IMR-90 (cell line): ENCODE measurements at regions not wholly inside any gene's neighbourhood (a gene's known extent, or its start where the extent isn't known, plus 50 kb on each side); places are given as distances from the start of the nearest gene placed in this dataset.

Source experiments
- ATAC-seq: fragments of 200-7000 bp; cut with Tn5 transposase; 2 replicates; pipeline ENCODE4 v1.9.1; 2020; ENCODE audit warnings: low read depth, mild to moderate bottlenecking, moderate library complexity
- BruUV-seq: library from RNA; stranded (reverse); fragments of 400-500 nt; replicated peaks from 2 replicates; lab custom pipeline; 2021; lab: Mats Ljungman, UMichigan
- CTCF ChIA-PET: fragments of 300-600 bp; formaldehyde crosslinking; extraction: SDS; loops from one replicate; lab custom pipeline; 2021; ENCODE audit warnings: antibody characterized with exemption; lab: Yijun Ruan, JAX
- POLR2A ChIA-PET: fragments of 300-600 bp; sonication (Branson Sonifier 250); formaldehyde crosslinking; loops from one replicate; lab custom pipeline; 2022; ENCODE audit warnings: antibody characterized with exemption; ENCODE audit not compliant: unreplicated experiment; lab: Charles Lee
- DNase-seq: peaks from one replicate; pipeline ENCODE4 v3.0.0; 2013
- H2AFZ ChIP-seq: replicated peaks from 2 replicates; pipeline ENCODE3; 2013; ENCODE audit warnings: low read length, mild to moderate bottlenecking; ENCODE audit not compliant: poor library complexity
- H2AK5ac ChIP-seq: 2 replicates; pipeline ENCODE4 v1.6.1; 2013; ENCODE audit warnings: low read depth, low read length, inconsistent platforms
- H2AK9ac ChIP-seq: replicated peaks from 2 replicates; pipeline ENCODE3; 2013; ENCODE audit warnings: mild to moderate bottlenecking, low read depth, low read length, moderate library complexity; ENCODE audit not compliant: poor library complexity
- H2BK120ac ChIP-seq: 2 replicates; pipeline ENCODE4 v1.6.1; 2013; ENCODE audit warnings: low read depth, low read length, inconsistent platforms
- H2BK15ac ChIP-seq: 3 replicates; pipeline ENCODE4 v1.6.1; 2013; ENCODE audit warnings: low read depth, low read length, inconsistent platforms
- H2BK20ac ChIP-seq: 2 replicates; pipeline ENCODE4 v1.6.1; 2013; ENCODE audit warnings: low read depth, mild to moderate bottlenecking, inconsistent platforms, low read length, moderate library complexity
- H2BK5ac ChIP-seq: 2 replicates; pipeline ENCODE4 v1.6.1; 2013; ENCODE audit warnings: mild to moderate bottlenecking, low read depth, low read length, inconsistent platforms; ENCODE audit not compliant: poor library complexity, severe bottlenecking
- H3K14ac ChIP-seq: replicated peaks from 2 replicates; pipeline ENCODE4 v1.6.1; 2013; ENCODE audit warnings: low read depth, low read length, inconsistent platforms
- H3K18ac ChIP-seq: 2 replicates; pipeline ENCODE4 v1.6.1; 2013; ENCODE audit warnings: low read depth, low read length, control low read depth
- H3K23ac ChIP-seq: 2 replicates; pipeline ENCODE4 v1.6.1; 2013; ENCODE audit warnings: low read depth, low read length, inconsistent platforms
- H3K27ac ChIP-seq: 2 replicates; pipeline ENCODE4 v1.5.1; 2013; ENCODE audit warnings: mild to moderate bottlenecking, control low read depth, low read length; ENCODE audit not compliant: insufficient read depth
- H3K27me3 ChIP-seq: 2 replicates; pipeline ENCODE4 v1.6.1; 2013; ENCODE audit warnings: low read length; ENCODE audit not compliant: control insufficient read depth, insufficient read depth
- H3K36me3 ChIP-seq: 2 replicates; pipeline ENCODE4 v1.6.1; 2013; ENCODE audit warnings: low read length, mixed read lengths; ENCODE audit not compliant: control insufficient read depth, insufficient read depth
- H3K4ac ChIP-seq: 2 replicates; pipeline ENCODE4 v1.6.1; 2013; ENCODE audit warnings: low read depth, low read length, inconsistent platforms
- H3K4me1 ChIP-seq: 2 replicates; pipeline ENCODE4 v1.6.1; 2013; ENCODE audit warnings: low read length, mixed read lengths; ENCODE audit not compliant: control insufficient read depth, insufficient read depth
- H3K4me2 ChIP-seq: 2 replicates; pipeline ENCODE4 v1.6.1; 2013; ENCODE audit warnings: low read depth, mild to moderate bottlenecking, control low read depth, low read length, moderate library complexity
- H3K4me3 ChIP-seq: 2 replicates; pipeline ENCODE4 v1.5.1; 2013; ENCODE audit warnings: low read depth, mild to moderate bottlenecking, control low read depth, low read length, moderate library complexity; ENCODE audit not compliant: insufficient read depth
- H3K56ac ChIP-seq: 2 replicates; pipeline ENCODE4 v1.6.1; 2013; ENCODE audit warnings: low read length, inconsistent platforms; ENCODE audit not compliant: insufficient read depth; ENCODE audit errors: extremely low read depth
- H3K79me1 ChIP-seq, 2 experiments: 2 replicates each; pipeline ENCODE4 v1.6.1; 2013; ENCODE audit warnings: low read length in 2 of 2, inconsistent platforms in 1 of 2, low read depth in 1 of 2
- H3K9ac ChIP-seq: 2 replicates; pipeline ENCODE4 v1.6.1; 2013; ENCODE audit warnings: low read depth, low read length, control low read depth
- H3K9me1 ChIP-seq: 2 replicates; pipeline ENCODE4 v1.6.1; 2013; ENCODE audit warnings: low read length, inconsistent platforms; ENCODE audit not compliant: insufficient read depth
- H3K9me3 ChIP-seq: 2 replicates; pipeline ENCODE4 v1.6.1; 2013; ENCODE audit warnings: low read length; ENCODE audit not compliant: control insufficient read depth, insufficient read depth
- H4K20me1 ChIP-seq: 2 replicates; pipeline ENCODE4 v1.6.1; 2013; ENCODE audit warnings: low read length, inconsistent platforms; ENCODE audit not compliant: insufficient read depth
- H4K5ac ChIP-seq: 2 replicates; pipeline ENCODE4 v1.6.1; 2013; ENCODE audit warnings: mild to moderate bottlenecking, low read depth, low read length, control low read depth
- H4K8ac ChIP-seq, 2 experiments: 2 replicates each; pipeline ENCODE4 v1.6.1; 2013; ENCODE audit warnings: low read depth in 2 of 2, low read length in 2 of 2, control low read depth in 1 of 2, inconsistent platforms in 1 of 2
- H4K91ac ChIP-seq: 2 replicates; pipeline ENCODE4 v1.6.1; 2013; ENCODE audit warnings: low read depth, low read length, inconsistent platforms; ENCODE audit not compliant: insufficient read depth
- BHLHE40 ChIP-seq: fragments of 150-350 bp; IDR thresholded peaks from 2 replicates; pipeline ENCODE4 v1.6.1; 2016; ENCODE audit warnings: mild to moderate bottlenecking, low read depth, low read length
- CHD1 ChIP-seq: IDR thresholded peaks from 2 replicates; pipeline ENCODE4 v1.6.1; 2012; ENCODE audit warnings: low read depth, low read length, improper control_type of control experiment
- FOS ChIP-seq: fragments of 150-350 bp; IDR thresholded peaks from 2 replicates; pipeline ENCODE4 v1.6.1; 2016; ENCODE audit warnings: low read depth, low read length
- MAFK ChIP-seq: IDR thresholded peaks from 2 replicates; pipeline ENCODE4 v1.6.1; 2012; ENCODE audit warnings: low read depth, low read length, improper control_type of control experiment
- MXI1 ChIP-seq: IDR thresholded peaks from 2 replicates; pipeline ENCODE4 v1.6.1; 2012; ENCODE audit warnings: low read depth, mild to moderate bottlenecking, low read length, moderate library complexity, borderline replicate concordance
- NFE2L2 ChIP-seq: fragments of 150-350 bp; IDR thresholded peaks from 2 replicates; pipeline ENCODE4 v1.6.1; 2016; ENCODE audit warnings: low read depth, mild to moderate bottlenecking, low read length
- POLR2A ChIP-seq: IDR thresholded peaks from 2 replicates; pipeline ENCODE4 v1.6.1; 2012; ENCODE audit warnings: mild to moderate bottlenecking, low read depth, low read length
- RAD21 ChIP-seq: IDR thresholded peaks from 2 replicates; pipeline ENCODE4 v1.6.1; 2012; ENCODE audit warnings: low read length, improper control_type of control experiment
- RCOR1 ChIP-seq: IDR thresholded peaks from 2 replicates; pipeline ENCODE4 v1.6.1; 2012; ENCODE audit warnings: mild to moderate bottlenecking, low read length, improper control_type of control experiment; ENCODE audit not compliant: insufficient replicate concordance
- RFX5 ChIP-seq: IDR thresholded peaks from 2 replicates; pipeline ENCODE4 v1.8.0; 2012; ENCODE audit warnings: low read depth, mild to moderate bottlenecking, low read length, moderate library complexity
- SMC3 ChIP-seq: fragments of 150-350 bp; IDR thresholded peaks from 2 replicates; pipeline ENCODE4 v1.6.1; 2016; ENCODE audit warnings: low read depth, mild to moderate bottlenecking, antibody characterized with exemption, low read length, moderate library complexity
- WGBS, 2 experiments: methylation state at CpG; one replicate each; pipeline versions ENCODE4 v1.1.5 to v1.1.7; 2013; ENCODE audit warnings: missing lambda C conversion rate in 2 of 2; ENCODE audit not compliant: insufficient read length in 1 of 2; ENCODE audit errors: extremely low coverage in 2 of 2; 5-methylcytosine and 5-hydroxymethylcytosine counted together
- dilution Hi-C: fragments of 300-500 bp; cut with HindIII; formaldehyde crosslinking; loops from one replicate; pipeline ENCODE4 v1.14.3; 2018; ENCODE audit warnings: low sequenced_read_pairs; ENCODE audit not compliant: unreplicated experiment
- in situ Hi-C: fragments of 300-500 bp; cut with MboI; formaldehyde crosslinking; loops from 3 replicates; pipeline ENCODE4 v1.14.3; 2019; ENCODE audit warnings: low sequenced_read_pairs, inconsistent platforms, mixed read lengths
- intact Hi-C: fragments of 100-400 bp; cut with micrococcal nuclease; formaldehyde crosslinking; loops from 2 replicates; pipeline ENCODE4 v1.10.0; 2022
- TF ChIP-seq, protein P1 (sequence below): conservative IDR thresholded peaks from 2 replicates; pipeline ENCODE4 v1.5.1; 2012; ENCODE audit warnings: mild to moderate bottlenecking, low read depth, low read length, improper control_type of control experiment
- TF ChIP-seq, protein P2 (sequence below): fragments of 150-350 bp; IDR thresholded peaks from 2 replicates; pipeline ENCODE4 v1.6.1; 2017; ENCODE audit warnings: mild to moderate bottlenecking, antibody characterized with exemption, low read length, low read depth

DNA sequence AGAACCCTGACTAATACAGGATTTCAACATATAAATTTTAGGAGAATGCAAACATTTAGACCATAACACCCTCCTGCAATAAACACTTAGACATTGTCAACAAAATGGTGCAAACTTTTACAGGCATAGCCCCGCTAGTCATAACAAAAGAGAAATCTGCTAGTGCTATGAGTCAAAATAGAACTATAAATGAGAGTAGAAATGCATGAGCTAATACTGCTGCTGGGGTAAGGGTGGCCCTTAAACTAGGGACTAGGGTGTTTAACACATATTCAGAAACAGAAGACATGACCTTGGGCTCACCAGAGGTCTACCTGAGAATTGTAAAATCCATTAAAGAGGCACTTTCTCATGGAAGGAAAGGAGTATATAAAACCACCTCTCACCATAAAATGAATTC lies 131.6 kb downstream of the TLR4 start:
- Histone ChIP-seq H3K4me1 (no peaks in the 10 kb centered on the region), H4K8ac (no peak overlapping the region), H3K79me1 (no peaks in the 10 kb centered on the region), H3K18ac (no peak overlapping the region), H3K27ac (no peak overlapping the region), H2BK120ac (no peak overlapping the region), H2AK5ac (no peak overlapping the region), H4K5ac (no peak overlapping the region), H2BK5ac (no peak overlapping the region), H2AK9ac (no peak overlapping the region), H3K9me3 (peaks cover 9% of the 10 kb centered on the region), H4K20me1 (no peaks in the 10 kb centered on the region), H3K9me1 (no peaks in the 10 kb centered on the region), H3K27me3 (no peaks in the 10 kb centered on the region), H3K56ac (no peak overlapping the region), H4K91ac (no peak overlapping the region), H2AFZ (no peak overlapping the region), H3K36me3 (no peaks in the 10 kb centered on the region), H3K9ac (no peak overlapping the region), H3K14ac (no peak overlapping the region), H3K23ac (no peak overlapping the region), H3K4ac (no peak overlapping the region), H2BK15ac (no peak overlapping the region), H3K4me2 (no peak overlapping the region), H3K4me3 (no peak overlapping the region), H2BK20ac (no peak overlapping the region)
- no TSS peak for BruUV-seq
- no CpG with 5 or more reads among the region's 1 CpG for WGBS, 2 experiments
- no peak for DNase-seq
- dilution Hi-C loops (no loop called here), in situ Hi-C loops (no loop called here), intact Hi-C loops (no loop called here)
- POLR2A ChIA-PET = no interaction called here
- TF ChIP-seq POLR2A (no peak), NFE2L2 (no peak), MAFK (no peak), CHD1 (no peak), RCOR1 (no peak), FOS (no peak), MXI1 (no peak), BHLHE40 (no peak), RFX5 (no peak), SMC3 (no peak), RAD21 (no peak)
- TF ChIP-seq, protein P1, sequence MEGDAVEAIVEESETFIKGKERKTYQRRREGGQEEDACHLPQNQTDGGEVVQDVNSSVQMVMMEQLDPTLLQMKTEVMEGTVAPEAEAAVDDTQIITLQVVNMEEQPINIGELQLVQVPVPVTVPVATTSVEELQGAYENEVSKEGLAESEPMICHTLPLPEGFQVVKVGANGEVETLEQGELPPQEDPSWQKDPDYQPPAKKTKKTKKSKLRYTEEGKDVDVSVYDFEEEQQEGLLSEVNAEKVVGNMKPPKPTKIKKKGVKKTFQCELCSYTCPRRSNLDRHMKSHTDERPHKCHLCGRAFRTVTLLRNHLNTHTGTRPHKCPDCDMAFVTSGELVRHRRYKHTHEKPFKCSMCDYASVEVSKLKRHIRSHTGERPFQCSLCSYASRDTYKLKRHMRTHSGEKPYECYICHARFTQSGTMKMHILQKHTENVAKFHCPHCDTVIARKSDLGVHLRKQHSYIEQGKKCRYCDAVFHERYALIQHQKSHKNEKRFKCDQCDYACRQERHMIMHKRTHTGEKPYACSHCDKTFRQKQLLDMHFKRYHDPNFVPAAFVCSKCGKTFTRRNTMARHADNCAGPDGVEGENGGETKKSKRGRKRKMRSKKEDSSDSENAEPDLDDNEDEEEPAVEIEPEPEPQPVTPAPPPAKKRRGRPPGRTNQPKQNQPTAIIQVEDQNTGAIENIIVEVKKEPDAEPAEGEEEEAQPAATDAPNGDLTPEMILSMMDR = no peak
- TF ChIP-seq, protein P2, sequence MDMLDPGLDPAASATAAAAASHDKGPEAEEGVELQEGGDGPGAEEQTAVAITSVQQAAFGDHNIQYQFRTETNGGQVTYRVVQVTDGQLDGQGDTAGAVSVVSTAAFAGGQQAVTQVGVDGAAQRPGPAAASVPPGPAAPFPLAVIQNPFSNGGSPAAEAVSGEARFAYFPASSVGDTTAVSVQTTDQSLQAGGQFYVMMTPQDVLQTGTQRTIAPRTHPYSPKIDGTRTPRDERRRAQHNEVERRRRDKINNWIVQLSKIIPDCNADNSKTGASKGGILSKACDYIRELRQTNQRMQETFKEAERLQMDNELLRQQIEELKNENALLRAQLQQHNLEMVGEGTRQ = no peak
- CTCF ChIA-PET = no interaction called here
- ATAC-seq = no peak
